GM12892 (cell line): ENCODE measurements at regions not wholly inside any gene's neighbourhood (a gene's known extent, or its start where the extent isn't known, plus 50 kb on each side); places are given as distances from the start of the nearest gene placed in this dataset.

ENCODE experiments used
- POLR2A ChIP-seq: IDR thresholded peaks from 2 replicates; pipeline ENCODE4 v1.6.1; 2011; ENCODE audit warnings: low read depth, low read length, control low read depth
- POLR2AphosphoS5 ChIP-seq: IDR thresholded peaks from 2 replicates; pipeline ENCODE4 v1.6.1; 2011; ENCODE audit warnings: low read depth, low read length, control low read depth
- TAF1 ChIP-seq: IDR thresholded peaks from 2 replicates; pipeline ENCODE4 v1.6.1; 2011; ENCODE audit warnings: low read depth, mild to moderate bottlenecking, control low read depth, low read length, borderline replicate concordance

DNA sequence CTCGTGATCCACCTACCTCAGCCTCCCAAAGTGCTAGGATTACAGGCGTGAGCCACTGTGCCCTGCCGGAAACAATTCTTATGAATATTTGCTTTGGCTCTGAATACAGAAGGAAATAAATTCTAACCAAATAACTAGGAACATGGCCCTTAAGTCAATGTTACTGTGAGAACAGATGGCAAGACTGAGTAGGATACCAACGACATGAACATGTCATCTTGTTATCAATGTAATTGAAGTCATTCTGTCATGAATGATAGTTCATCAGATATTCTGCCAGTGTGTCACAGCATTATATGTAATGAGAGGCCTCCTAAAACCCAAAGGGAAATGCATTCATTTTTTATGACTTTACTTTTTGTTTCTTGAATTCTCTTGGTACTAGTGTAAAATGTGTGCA, 548.8 kb downstream of the MCTP2 start:
- TF ChIP-seq POLR2A: no peak
- no peak for TF ChIP-seq TAF1
- TF ChIP-seq POLR2AphosphoS5: no peak
